Neuronal stem cell (in vitro differentiated cells): ENCODE measurements at regions not wholly inside any gene's neighbourhood (a gene's known extent, or its start where the extent isn't known, plus 50 kb on each side); places are given as distances from the start of the nearest gene placed in this dataset.

Experiments used
- DNase-seq: peaks from one replicate; pipeline ENCODE4 v3.0.0-alpha.2; 2013; ENCODE audit warnings: low spot score
- H2AFZ ChIP-seq: one replicate; pipeline ENCODE4 v1.6.1; 2013; ENCODE audit warnings: mild to moderate bottlenecking, low read length, inconsistent platforms
- H2AK5ac ChIP-seq: 2 replicates; pipeline ENCODE4 v1.6.1; 2013; ENCODE audit warnings: low read depth, mild to moderate bottlenecking, inconsistent platforms, low read length, moderate library complexity, mixed read lengths
- H2BK120ac ChIP-seq: 2 replicates; pipeline ENCODE4 v1.6.1; 2013; ENCODE audit warnings: low read depth, mild to moderate bottlenecking, inconsistent platforms, low read length, moderate library complexity, mixed read lengths
- H2BK12ac ChIP-seq: one replicate; pipeline ENCODE4 v1.6.1; 2013; ENCODE audit warnings: low read length, inconsistent platforms
- H2BK15ac ChIP-seq: 2 replicates; pipeline ENCODE4 v1.6.1; 2013; ENCODE audit warnings: mild to moderate bottlenecking, low read length, inconsistent platforms, mixed read lengths
- H2BK5ac ChIP-seq: one replicate; pipeline ENCODE4 v1.6.1; 2013; ENCODE audit warnings: inconsistent platforms, mild to moderate bottlenecking, low read length, moderate library complexity
- H3K14ac ChIP-seq: one replicate; pipeline ENCODE4 v1.6.1; 2013; ENCODE audit warnings: low read length, inconsistent platforms
- H3K18ac ChIP-seq: 2 replicates; pipeline ENCODE4 v1.6.1; 2013; ENCODE audit warnings: low read length, inconsistent platforms
- H3K23ac ChIP-seq: 2 replicates; pipeline ENCODE4 v1.6.1; 2013; ENCODE audit warnings: low read depth, mild to moderate bottlenecking, mixed read lengths, low read length, inconsistent platforms; ENCODE audit not compliant: poor library complexity
- H3K27ac ChIP-seq: replicated peaks from 3 replicates; pipeline ENCODE4 v1.5.1; 2013; ENCODE audit warnings: low read length, inconsistent platforms
- H3K27me3 ChIP-seq, 3 experiments: 2 replicates each; pipeline ENCODE4 v1.6.1; 2013; ENCODE audit warnings: low read length in 3 of 3, mild to moderate bottlenecking in 2 of 3, inconsistent platforms in 1 of 3, low read depth in 1 of 3, mixed read lengths in 1 of 3, moderate library complexity in 1 of 3; ENCODE audit not compliant: control insufficient read depth in 3 of 3, insufficient read depth in 3 of 3
- H3K36me3 ChIP-seq, 2 donors: replicated peaks in 1 of 2; 2 replicates each; pipeline ENCODE4 v1.6.1; 2013; ENCODE audit warnings: low read length in 2 of 2; ENCODE audit not compliant: control insufficient read depth in 2 of 2, insufficient read depth in 2 of 2
- H3K4ac ChIP-seq: 2 replicates; pipeline ENCODE4 v1.6.1; 2013; ENCODE audit warnings: inconsistent platforms, mild to moderate bottlenecking, low read length, moderate library complexity
- H3K4me1 ChIP-seq, 2 donors: 1 replicate in 1 of 2; 2 replicates in 1 of 2; pipeline ENCODE4 v1.6.1; 2013; ENCODE audit warnings: low read length in 2 of 2, low read depth in 1 of 2; ENCODE audit not compliant: control insufficient read depth in 2 of 2, insufficient read depth in 1 of 2
- H3K4me2 ChIP-seq: one replicate; pipeline ENCODE4 v1.6.1; 2013; ENCODE audit warnings: mild to moderate bottlenecking, low read length, inconsistent platforms; ENCODE audit not compliant: insufficient read depth, poor library complexity, severe bottlenecking
- H3K4me3 ChIP-seq, 2 donors: 2 replicates each; pipeline ENCODE4 v1.5.1; 2013; ENCODE audit warnings: low read length in 2 of 2, mild to moderate bottlenecking in 2 of 2, inconsistent platforms in 1 of 2, moderate library complexity in 1 of 2
- H3K79me1 ChIP-seq: one replicate; pipeline ENCODE4 v1.6.1; 2013; ENCODE audit warnings: low read depth, mild to moderate bottlenecking, inconsistent platforms, low read length, moderate library complexity
- H3K9ac ChIP-seq: one replicate; pipeline ENCODE4 v1.6.1; 2013; ENCODE audit warnings: mild to moderate bottlenecking, low read depth, low read length, inconsistent platforms; ENCODE audit not compliant: poor library complexity
- H3K9me3 ChIP-seq, 2 donors: replicated peaks in 1 of 2; 2 replicates each; pipeline versions ENCODE3 to v1.6.1; 2013; ENCODE audit warnings: low read length in 2 of 2, mild to moderate bottlenecking in 2 of 2, inconsistent platforms in 1 of 2, low read depth in 1 of 2, mixed read lengths in 1 of 2, moderate library complexity in 1 of 2; ENCODE audit not compliant: control insufficient read depth in 2 of 2, insufficient read depth in 1 of 2
- H4K8ac ChIP-seq: one replicate; pipeline ENCODE4 v1.6.1; 2013; ENCODE audit warnings: low read depth, mild to moderate bottlenecking, inconsistent platforms, low read length, moderate library complexity
- H4K91ac ChIP-seq: one replicate; pipeline ENCODE4 v1.6.1; 2013; ENCODE audit warnings: low read length, low read depth, mild to moderate bottlenecking, inconsistent platforms; ENCODE audit not compliant: poor library complexity
- WGBS, 2 donors: extraction: QIAGEN DNeasy Blood & Tissue Kit; methylation state at CpG; one replicate each; pipeline ENCODE4 v1.1.7; 2013; ENCODE audit warnings: missing lambda C conversion rate in 2 of 2, mixed read lengths in 1 of 2; ENCODE audit not compliant: insufficient read length in 2 of 2, insufficient replicate concordance in 1 of 2; ENCODE audit errors: extremely low coverage in 2 of 2; 5-methylcytosine and 5-hydroxymethylcytosine counted together

- H2BK5ac ChIP-seq: no peak overlapping the region
Observed at GRCh38 chr2:187959821-187960220, 331.9 kb upstream of the GULP1 start.

GRCh38 chr2:187962538-187962937 is 329.1 kb upstream of the GULP1 start:
- Histone ChIP-seq H3K23ac (no peak overlapping the region), H2AFZ (no peak overlapping the region), H2BK12ac (no peak overlapping the region), H4K91ac (no peak overlapping the region), H3K4ac (no peak overlapping the region), H3K18ac (no peak overlapping the region), H4K8ac (no peak overlapping the region), H3K4me1 (peaks cover 3% of the 10 kb centered on the region in 2 donors), H3K36me3 (no peaks in the 10 kb centered on the region), H2AK5ac (no peak overlapping the region), H3K27me3 (no peaks in the 10 kb centered on the region), H3K14ac (no peak overlapping the region), H2BK15ac (no peak overlapping the region), H3K9ac (no peak overlapping the region), H3K4me3 (no peak overlapping the region), H3K4me2 (no peak overlapping the region), H3K27ac (no peak overlapping the region), H3K9me3 (no peaks in the 10 kb centered on the region), H3K79me1 (no peaks in the 10 kb centered on the region), H2BK120ac (no peak overlapping the region), H2BK5ac (no peak overlapping the region)
- no peak for DNase-seq
- WGBS, 2 donors: no CpG with 5 or more reads among the region's 2 CpGs

More at GRCh38 chr2:187959821-187960220, 331.9 kb upstream of the GULP1 start:
- H3K36me3 ChIP-seq: no peaks in the 10 kb centered on the region
- peaks cover 3% of the 10 kb centered on the region in 2 donors for H3K4me1 ChIP-seq
- no peak overlapping the region for H3K9ac ChIP-seq
- no peak overlapping the region for H2BK12ac ChIP-seq
- H3K23ac ChIP-seq: no peak overlapping the region
- no peak overlapping the region for H4K91ac ChIP-seq
- no peak overlapping the region for H3K18ac ChIP-seq
- H3K27ac ChIP-seq: no peak overlapping the region
- no peak overlapping the region for H3K14ac ChIP-seq
- H3K4me3 ChIP-seq: no peak overlapping the region
- H2AK5ac ChIP-seq: no peak overlapping the region
- H4K8ac ChIP-seq: no peak overlapping the region
- no peaks in the 10 kb centered on the region for H3K9me3 ChIP-seq
- H3K79me1 ChIP-seq: no peaks in the 10 kb centered on the region
- H2BK120ac ChIP-seq: no peak overlapping the region
- H3K27me3 ChIP-seq: no peaks in the 10 kb centered on the region
- H3K4ac ChIP-seq: no peak overlapping the region
- DNase-seq: no peak
- H3K4me2 ChIP-seq: no peak overlapping the region
- H2BK15ac ChIP-seq: no peak overlapping the region
- H2AFZ ChIP-seq: peak overlapping the region; percentile 33

GRCh38 chr2:187964746-187965145 is 326.9 kb upstream of the GULP1 start:
- Histone ChIP-seq H3K14ac (no peak overlapping the region), H3K79me1 (no peaks in the 10 kb centered on the region), H3K36me3 (no peaks in the 10 kb centered on the region), H3K27ac (no peak overlapping the region), H3K23ac (no peak overlapping the region), H3K9ac (no peak overlapping the region), H2BK120ac (no peak overlapping the region), H3K27me3 (no peaks in the 10 kb centered on the region), H2AFZ (no peak overlapping the region), H3K4ac (no peak overlapping the region), H4K8ac (no peak overlapping the region), H3K18ac (no peak overlapping the region), H4K91ac (no peak overlapping the region), H3K9me3 (no peaks in the 10 kb centered on the region), H3K4me2 (no peak overlapping the region), H2BK15ac (no peak overlapping the region), H2BK5ac (no peak overlapping the region), H3K4me1 (peaks cover 3% of the 10 kb centered on the region in 2 donors), H2BK12ac (no peak overlapping the region), H3K4me3 (no peak overlapping the region), H2AK5ac (no peak overlapping the region)
- no CpG with 5 or more reads among the region's 2 CpGs for WGBS, 2 donors
- no peak for DNase-seq

- no peak overlapping the region for H2BK5ac ChIP-seq
Observed at GRCh38 chr2:187966924-187967323, 324.8 kb upstream of the GULP1 start.

More at GRCh38 chr2:187966924-187967323, 324.8 kb upstream of the GULP1 start:
- no peak overlapping the region for H4K91ac ChIP-seq
- H3K4me2 ChIP-seq: no peak overlapping the region
- no peak overlapping the region for H3K23ac ChIP-seq
- WGBS, 2 donors: no CpG with 5 or more reads among the region's 1 CpG
- no peaks in the 10 kb centered on the region for H3K36me3 ChIP-seq
- H3K27ac ChIP-seq: no peak overlapping the region
- DNase-seq: no peak
- no peak overlapping the region for H3K4me3 ChIP-seq
- H3K18ac ChIP-seq: no peak overlapping the region
- no peaks in the 10 kb centered on the region for H3K79me1 ChIP-seq
- H3K27me3 ChIP-seq: no peaks in the 10 kb centered on the region
- no peak overlapping the region for H4K8ac ChIP-seq
- H3K9ac ChIP-seq: no peak overlapping the region
- H2BK12ac ChIP-seq: no peak overlapping the region
- no peak overlapping the region for H3K4ac ChIP-seq
- H3K4me1 ChIP-seq: peaks cover 3% of the 10 kb centered on the region in 2 donors
- H2AFZ ChIP-seq: no peak overlapping the region
- no peak overlapping the region for H2BK120ac ChIP-seq
- H3K14ac ChIP-seq: no peak overlapping the region
- H2AK5ac ChIP-seq: no peak overlapping the region
- H3K9me3 ChIP-seq: no peaks in the 10 kb centered on the region
- no peak overlapping the region for H2BK15ac ChIP-seq
